ENCODE measurements at regions not wholly inside any gene's neighbourhood (a gene's known extent, or its start where the extent isn't known, plus 50 kb on each side); places are given as distances from the start of the nearest gene placed in this dataset.
"Not testable (repeated sequence)": the region's sequence is repeated elsewhere in the genome, so short reads cannot be mapped to it uniquely, and the experiment has no call there.

DNA sequence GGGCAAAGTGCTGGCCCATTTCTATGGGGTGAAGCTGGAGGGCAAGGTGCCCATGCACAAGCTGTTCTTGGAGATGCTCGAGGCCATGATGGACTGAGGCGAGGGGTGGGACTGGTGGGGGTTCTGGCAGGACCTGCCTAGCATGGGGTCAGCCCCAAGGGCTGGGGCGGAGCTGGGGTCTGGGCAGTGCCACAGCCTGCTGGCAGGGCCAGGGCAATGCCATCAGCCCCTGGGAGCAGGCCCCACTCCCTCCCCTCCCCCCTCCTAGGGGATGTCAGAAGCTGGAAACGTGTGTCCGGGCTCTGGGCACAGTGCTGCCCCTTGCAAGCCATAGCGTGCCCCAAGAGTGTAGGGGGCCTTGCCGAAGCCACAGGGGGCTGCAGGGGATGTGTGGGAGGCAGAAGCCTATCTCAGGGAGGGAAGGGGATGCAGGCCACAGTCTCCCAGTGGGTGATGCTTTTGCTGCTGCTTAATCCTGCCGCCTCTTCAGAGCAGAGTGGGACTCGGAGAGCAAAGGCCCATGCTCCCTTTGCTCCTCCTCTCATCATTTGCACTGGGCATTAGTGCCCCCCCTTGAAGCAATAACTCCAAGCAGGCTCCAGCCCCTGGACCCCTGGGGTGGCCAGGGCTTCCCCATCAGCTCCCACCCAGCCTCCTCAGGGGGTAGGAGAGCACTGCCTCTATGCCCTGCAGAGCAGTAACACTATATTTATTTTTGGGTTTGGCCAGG is 85.2 kb downstream of the MRPL57 start:
- not testable (repeated sequence) for DNase-seq (ENCODE audit: low read depth)

- DNase-seq (ENCODE audit: low read depth), result not testable (repeated sequence)
Observed at GRCh38 chr13:21263909-21264308, 87.5 kb downstream of the MRPL57 start.

DNA sequence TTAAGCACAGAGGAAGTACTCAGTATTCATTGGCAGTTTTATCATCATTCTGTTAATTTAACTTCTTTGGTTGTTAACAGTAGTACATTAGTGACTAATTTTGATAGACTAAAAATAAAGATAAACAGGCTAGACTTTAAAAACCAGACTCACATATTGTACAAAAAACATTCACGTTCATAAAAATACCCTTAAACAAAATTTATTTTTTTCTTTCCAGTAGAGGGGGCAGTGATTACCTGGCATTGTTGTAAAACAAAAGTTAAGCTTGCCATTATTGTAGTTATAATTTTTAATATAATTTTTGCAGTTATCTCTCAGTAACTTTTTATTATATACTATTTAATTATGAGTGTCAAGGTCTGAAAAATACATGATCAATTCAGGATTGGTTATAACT is 92.0 kb downstream of the MRPL57 start:
- not testable (repeated sequence) for DNase-seq (ENCODE audit: low read depth)

DNA sequence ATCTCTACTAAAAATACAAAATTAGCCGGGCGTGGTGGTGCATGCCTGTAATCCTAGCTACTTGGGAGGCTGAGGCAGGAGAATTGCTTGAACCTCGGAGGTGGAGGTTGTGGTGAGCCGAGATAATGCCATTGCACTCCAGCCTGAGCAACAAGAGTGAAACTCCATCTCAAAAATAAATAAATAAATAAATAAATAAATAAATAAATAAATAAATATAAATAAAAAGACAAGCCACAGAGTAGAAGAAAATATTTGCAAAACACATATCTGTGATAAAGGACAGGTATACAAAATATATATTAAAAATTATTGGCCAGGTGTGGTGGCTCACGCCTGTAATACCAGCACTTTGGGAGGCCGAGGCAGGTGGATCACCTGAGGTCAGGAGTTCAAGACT is 96.0 kb downstream of the MRPL57 start:
- DNase-seq (ENCODE audit: low read depth), result not testable (repeated sequence)

DNA sequence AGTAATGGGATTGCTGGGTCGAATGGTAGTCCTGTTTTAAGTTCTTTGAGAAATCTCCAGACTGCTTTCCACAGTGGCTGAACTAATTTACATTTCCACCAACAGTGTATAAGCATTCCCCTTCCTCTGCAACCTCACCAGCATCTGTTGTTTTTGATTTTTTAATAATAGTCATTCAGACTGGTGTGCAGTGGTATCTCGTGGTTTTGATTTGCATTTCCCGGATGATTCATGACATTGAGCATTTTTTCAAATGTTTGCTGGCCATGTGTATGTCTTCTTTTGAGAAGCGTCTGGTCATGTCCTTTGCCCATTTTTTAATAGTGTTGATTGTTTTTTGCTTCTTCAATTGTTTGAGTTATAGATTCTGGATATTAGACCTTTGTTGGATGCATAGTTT is 98.0 kb downstream of the MRPL57 start:
- not testable (repeated sequence) for DNase-seq (ENCODE audit: low read depth)

DNA sequence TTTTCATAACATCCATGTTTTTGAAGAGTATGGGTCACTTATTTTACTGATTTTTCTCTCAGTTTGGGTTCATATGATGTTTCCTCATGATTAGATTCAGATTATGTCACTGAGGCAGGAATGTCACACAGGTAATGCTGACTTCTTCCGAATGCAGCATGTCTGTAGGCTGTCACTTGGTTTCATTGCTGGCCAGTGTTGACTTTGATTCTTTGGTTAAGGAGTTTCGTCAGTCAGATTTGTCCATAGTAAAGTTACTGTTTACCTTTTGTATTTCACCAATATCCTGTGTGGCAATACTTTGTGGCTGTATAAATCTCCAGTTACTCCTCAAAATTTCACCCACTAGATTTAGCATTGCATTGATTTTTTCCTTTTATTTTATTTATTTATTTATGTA is 105.6 kb downstream of the MRPL57 start:
- DNase-seq (ENCODE audit: low read depth), result no peak

- DNase-seq (ENCODE audit: low read depth), result no peak
Observed at GRCh38 chr13:21287331-21287907, 111.0 kb downstream of the MRPL57 start.

DNA sequence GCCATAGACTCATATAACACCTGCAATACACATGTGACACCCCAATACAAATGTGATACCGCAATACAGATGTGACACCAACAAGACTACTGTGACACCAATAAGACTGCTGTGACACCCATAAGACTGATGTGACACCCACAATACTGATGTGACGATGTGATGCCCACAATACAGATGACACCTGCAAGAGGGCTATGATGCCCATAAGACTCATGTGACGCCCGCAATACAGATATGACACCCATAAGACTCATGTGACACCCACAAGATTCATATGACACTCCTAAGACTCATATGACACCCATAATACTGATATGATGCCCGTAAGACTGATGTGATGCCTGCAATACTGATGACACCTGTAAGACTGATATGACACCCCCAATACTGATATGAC is 113.0 kb downstream of the MRPL57 start:
- no peak for DNase-seq (ENCODE audit: low read depth)

- DNase-seq (ENCODE audit: low read depth), result not testable (repeated sequence)
Observed at GRCh38 chr13:21290442-21291002, 114.1 kb downstream of the MRPL57 start.

DNA sequence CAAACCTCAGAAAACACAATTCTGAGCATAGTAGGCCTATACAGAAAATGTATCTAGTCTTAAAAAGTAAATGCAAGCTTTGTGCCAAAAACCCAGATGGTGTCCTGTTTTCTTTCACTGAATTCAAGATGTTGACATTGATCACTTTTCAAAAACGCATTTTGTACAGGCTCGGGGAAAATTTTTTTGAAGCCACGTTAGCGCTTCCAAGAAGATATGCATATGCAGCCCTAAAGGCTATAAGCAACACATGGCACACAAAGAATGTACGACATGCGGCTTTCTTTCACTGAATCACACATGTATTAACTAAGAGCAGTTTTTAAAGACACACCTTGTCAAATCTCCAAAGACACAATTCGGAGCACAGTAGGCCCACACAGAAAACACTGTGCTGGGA is 115.4 kb downstream of the MRPL57 start:
- no peak for DNase-seq (ENCODE audit: low read depth)

- DNase-seq (ENCODE audit: low read depth), result not testable (repeated sequence)
Observed at GRCh38 chr13:21296991-21297390, 120.5 kb downstream of the MRPL57 start.

DNA sequence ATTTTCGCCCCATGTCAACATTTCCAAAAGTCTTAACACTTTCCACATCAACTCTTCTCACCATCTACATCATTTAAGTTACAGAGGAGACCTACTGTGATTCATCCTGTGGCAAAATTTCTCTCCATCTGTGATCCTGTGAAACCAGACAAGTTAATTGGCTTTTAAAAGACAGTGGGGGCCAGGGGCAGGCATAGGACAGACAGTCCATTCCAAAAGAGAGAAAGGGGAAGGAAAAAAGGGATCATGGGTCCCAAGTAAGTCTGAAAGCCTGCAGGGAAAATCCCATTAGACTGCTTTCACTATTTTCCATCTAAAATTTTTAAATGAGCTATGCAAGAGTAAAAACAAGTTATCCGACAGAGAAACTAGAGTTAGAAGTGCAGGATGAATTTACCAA is 121.0 kb downstream of the MRPL57 start:
- DNase-seq (ENCODE audit: low read depth), result no peak

DNA sequence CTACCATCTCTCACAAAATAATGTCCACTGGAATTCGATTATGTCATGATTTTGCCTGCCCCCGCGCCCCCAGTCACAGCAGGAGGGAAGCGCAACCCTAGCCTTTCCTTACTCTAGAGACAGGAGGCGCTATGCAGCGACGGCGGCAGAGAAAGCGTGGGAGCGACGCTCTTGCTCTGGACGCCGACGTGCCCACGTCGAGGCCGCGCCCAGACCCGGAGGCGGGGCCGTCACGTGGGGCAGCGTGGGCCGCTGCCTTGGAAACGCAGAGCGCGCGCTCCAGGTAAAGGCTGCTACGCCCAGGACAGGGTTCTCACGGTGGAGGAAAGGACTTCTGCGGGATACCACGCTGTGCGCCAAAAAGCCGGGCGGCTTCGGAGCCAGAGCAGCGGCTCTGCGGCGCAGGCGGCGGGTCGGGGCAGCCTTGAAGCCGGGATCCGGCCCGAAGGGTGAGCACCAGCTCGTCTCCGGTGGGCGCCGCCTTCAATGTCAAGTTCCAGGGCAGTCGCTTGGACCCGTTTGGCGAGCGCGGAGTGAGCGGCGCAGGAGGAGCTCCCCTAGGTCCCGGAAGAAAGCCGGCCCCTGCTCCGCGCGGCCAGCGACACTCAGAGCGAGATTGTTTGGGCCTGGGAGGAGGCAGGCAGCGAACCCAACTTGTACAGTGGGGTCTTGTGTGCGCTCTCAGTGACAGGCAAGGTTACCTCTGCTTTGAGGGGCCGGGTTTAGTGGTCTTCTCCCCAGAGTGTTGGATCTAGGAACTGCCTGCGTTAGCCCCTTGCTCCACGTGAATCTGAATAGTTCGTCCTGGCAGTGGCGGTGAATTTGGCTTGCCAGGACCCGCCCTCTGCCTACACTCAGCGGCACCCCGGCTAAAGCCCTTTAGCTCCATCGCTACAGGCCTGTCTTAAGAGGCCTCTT is 121.7 kb downstream of the MRPL57 start:
- peak; percentile 82 for DNase-seq (ENCODE audit: low read depth)

GRCh38 chr13:21304256-21304655 is 127.8 kb downstream of the MRPL57 start:
- DNase-seq (ENCODE audit: low read depth), result no peak

DNA sequence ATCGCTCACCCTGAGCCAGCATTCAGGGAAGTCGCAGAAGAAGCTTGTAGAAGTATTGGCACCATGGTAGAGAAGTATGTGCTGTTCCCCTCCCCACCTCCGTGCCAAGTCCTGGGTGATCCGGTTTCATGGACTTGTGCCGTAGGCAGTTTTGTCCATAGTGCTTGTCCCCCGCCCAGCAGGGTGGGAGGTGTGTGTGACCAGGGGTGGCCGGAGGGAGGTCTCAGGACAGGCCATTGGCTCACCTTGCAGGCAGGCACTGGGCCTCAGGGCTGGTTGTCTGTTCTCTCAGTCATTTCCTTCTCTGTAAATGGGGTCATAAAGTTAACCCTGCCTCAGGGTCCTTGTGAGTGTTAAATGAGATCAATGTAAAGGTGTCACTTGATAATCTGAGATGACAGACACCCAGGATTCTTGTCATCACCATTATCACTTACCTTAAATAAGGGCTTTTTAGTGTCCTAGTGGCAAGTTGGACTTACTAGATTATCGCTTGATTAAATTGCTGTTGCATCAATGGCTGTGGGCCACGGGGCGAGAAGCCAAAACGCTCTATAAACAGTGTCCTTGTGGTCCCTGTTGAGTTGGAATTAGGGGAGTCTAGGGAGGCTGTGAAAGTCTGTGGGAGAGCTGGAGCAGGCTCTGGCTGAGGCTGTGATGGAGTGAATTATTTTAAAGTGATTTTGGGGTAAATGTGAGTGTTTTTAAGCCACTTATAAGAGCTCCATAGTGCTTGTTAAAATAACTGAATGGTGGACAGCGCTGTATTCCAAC is 130.0 kb downstream of the MRPL57 start:
- DNase-seq (ENCODE audit: low read depth), result not testable (repeated sequence)

DNA sequence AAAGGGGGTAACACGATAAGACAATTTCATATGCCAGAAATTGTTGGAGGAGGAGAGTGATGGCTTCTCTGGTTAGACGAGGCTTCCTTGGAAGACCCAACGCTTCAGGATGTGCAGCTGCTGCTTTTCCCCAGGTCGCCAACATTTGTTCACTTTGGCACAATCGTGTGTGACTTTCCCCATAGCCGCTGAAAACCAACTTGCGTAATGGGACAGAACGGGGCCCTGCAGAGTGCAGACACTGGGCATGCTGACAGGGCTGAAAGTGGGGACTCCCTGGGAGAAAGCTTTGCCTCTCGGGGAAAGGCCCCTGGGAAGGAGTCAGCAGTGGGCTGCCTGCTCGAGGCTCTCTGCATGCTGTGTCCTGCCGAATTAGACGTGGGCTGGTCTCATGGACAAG is 130.7 kb downstream of the MRPL57 start:
- not testable (repeated sequence) for DNase-seq (ENCODE audit: low read depth)

DNA sequence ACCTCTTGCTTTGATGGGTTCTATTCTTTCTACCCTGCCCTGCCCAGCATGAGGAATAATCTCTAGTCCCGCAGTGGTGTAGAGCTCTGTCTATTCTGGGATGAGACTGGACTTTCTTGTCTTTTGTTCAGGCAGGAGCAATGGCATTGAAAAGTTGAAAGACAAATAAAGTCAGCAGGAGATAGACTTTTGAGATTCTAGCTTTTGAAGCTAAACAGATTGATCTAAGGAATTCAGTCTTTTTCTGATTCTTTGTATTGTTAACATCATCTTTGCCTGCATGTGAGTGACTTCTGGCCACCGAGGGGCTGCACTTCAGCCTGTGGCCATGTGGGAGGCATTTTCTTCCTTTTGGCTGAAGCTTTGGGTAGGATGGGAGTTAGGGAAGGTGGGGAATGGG is 132.4 kb downstream of the MRPL57 start:
- no peak for DNase-seq (ENCODE audit: low read depth)

GRCh38 chr13:21309542-21310172 is 133.2 kb downstream of the MRPL57 start:
- no peak for DNase-seq (ENCODE audit: low read depth)

- no peak for DNase-seq (ENCODE audit: low read depth)
Observed at GRCh38 chr13:21310220-21310619, 133.8 kb downstream of the MRPL57 start.

GRCh38 chr13:21314976-21315375 is 138.5 kb downstream of the MRPL57 start:
- not testable (repeated sequence) for DNase-seq (ENCODE audit: low read depth)

GRCh38 chr13:21316376-21316775 is 139.9 kb downstream of the MRPL57 start:
- DNase-seq (ENCODE audit: low read depth), result no peak
